Natural killer cell (primary cell): ENCODE measurements at regions not wholly inside any gene's neighbourhood (a gene's known extent, or its start where the extent isn't known, plus 50 kb on each side); places are given as distances from the start of the nearest gene placed in this dataset.

Experiments used
- ATAC-seq, 3 donors: fragments of 150-1000 bp in 2 of 3; fragments of 200-7000 bp in 1 of 3; cut with Tn5 transposase; 1 replicate in 1 of 3; 2 replicates in 2 of 3; pipeline ENCODE4 v1.10.0; 2021; ENCODE audit warnings: mild to moderate bottlenecking in 2 of 3, moderate library complexity in 2 of 3
- DNase-seq, 2 donors: peaks; one replicate each; pipeline versions ENCODE4 v3.0.0 to v3.0.0-alpha.2; 2013 to 2021; ENCODE audit warnings: mixed read lengths in 1 of 2
- H3K27ac ChIP-seq: one replicate; pipeline ENCODE4 v1.5.1; 2013; ENCODE audit warnings: mild to moderate bottlenecking, low read length
- H3K27me3 ChIP-seq: one replicate; pipeline ENCODE4 v1.6.1; 2013; ENCODE audit warnings: low read length; ENCODE audit not compliant: control insufficient read depth, insufficient read depth
- H3K36me3 ChIP-seq: one replicate; pipeline ENCODE4 v1.6.1; 2013; ENCODE audit warnings: low read length; ENCODE audit not compliant: control insufficient read depth, insufficient read depth
- H3K4me1 ChIP-seq: one replicate; pipeline ENCODE4 v1.6.1; 2013; ENCODE audit warnings: low read length; ENCODE audit not compliant: control insufficient read depth, insufficient read depth
- H3K4me3 ChIP-seq: one replicate; pipeline ENCODE4 v1.5.1; 2013; ENCODE audit warnings: low read length
- H3K9me3 ChIP-seq: one replicate; pipeline ENCODE4 v1.6.1; 2013; ENCODE audit warnings: low read length; ENCODE audit not compliant: control insufficient read depth, insufficient read depth
- H3K27ac Mint-ChIP-seq, 2 donors: one replicate each; pipeline ENCODE4 v1.8.0; 2022; ENCODE audit warnings: mild to moderate bottlenecking in 2 of 2, mixed read lengths in 2 of 2, moderate library complexity in 1 of 2
- H3K27me3 Mint-ChIP-seq, 2 donors: one replicate each; pipeline ENCODE4 v1.8.0; 2022; ENCODE audit warnings: low read depth in 2 of 2, mixed read lengths in 2 of 2
- H3K36me3 Mint-ChIP-seq: one replicate; pipeline ENCODE4 v1.8.0; 2022; ENCODE audit warnings: mixed read lengths
- H3K4me1 Mint-ChIP-seq, 2 donors: one replicate each; pipeline ENCODE4 v1.8.0; 2022; ENCODE audit warnings: mixed read lengths in 2 of 2
- H3K4me3 Mint-ChIP-seq: one replicate; pipeline ENCODE4 v1.8.0; 2022; ENCODE audit warnings: mild to moderate bottlenecking, moderate library complexity, mixed read lengths
- H3K9me3 Mint-ChIP-seq, 2 donors: one replicate each; pipeline ENCODE4 v1.8.0; 2022; ENCODE audit warnings: mixed read lengths in 2 of 2
- CTCF ChIP-seq: fragments of 200-600 bp; IDR thresholded peaks from one replicate; pipeline ENCODE4 v1.8.0; 2022; ENCODE audit warnings: antibody characterized with exemption
- WGBS: methylation state at CpG from one replicate; pipeline ENCODE4 v1.1.7; 2013; ENCODE audit warnings: missing lambda C conversion rate; ENCODE audit not compliant: insufficient coverage; 5-methylcytosine and 5-hydroxymethylcytosine counted together
- intact Hi-C: fragments of 100-400 bp; cut with micrococcal nuclease; formaldehyde crosslinking; loops from one replicate; pipeline ENCODE4 v1.14.2; 2022

GRCh38 chr3:162879021-162879562, 1382.5 kb downstream of the OTOL1 start:
- intact Hi-C loops: no loop called here
- H3K4me1 ChIP-seq: no peaks in the 10 kb centered on the region
- Mint-ChIP-seq H3K36me3 (no peaks in the 10 kb centered on the region), H3K27me3 (no peaks in the 10 kb centered on the region), H3K27ac (no peak overlapping the region), H3K4me3 (no peak overlapping the region), H3K4me1 (no peaks in the 10 kb centered on the region), H3K9me3 (peaks cover 5 to 15% of the 10 kb centered on the region in 2 donors)
- H3K27ac ChIP-seq: no peak overlapping the region
- ATAC-seq (no peak), DNase-seq (no peak)
- no peaks in the 10 kb centered on the region for H3K27me3 ChIP-seq
- H3K4me3 ChIP-seq: no peak overlapping the region
- H3K36me3 ChIP-seq: no peaks in the 10 kb centered on the region
- no peaks in the 10 kb centered on the region for H3K9me3 ChIP-seq
- TF ChIP-seq CTCF: no peak
- no CpG with 5 or more reads among the region's 1 CpG for WGBS

GRCh38 chr3:162884373-162884772, 1387.8 kb downstream of the OTOL1 start:
- WGBS: no CpG with 5 or more reads among the region's 2 CpGs
- no peaks in the 10 kb centered on the region for H3K4me1 Mint-ChIP-seq
- no peaks in the 10 kb centered on the region for H3K36me3 Mint-ChIP-seq
- no peaks in the 10 kb centered on the region for H3K27me3 Mint-ChIP-seq
- Histone ChIP-seq H3K36me3 (no peaks in the 10 kb centered on the region), H3K4me3 (no peak overlapping the region), H3K4me1 (no peaks in the 10 kb centered on the region), H3K27me3 (no peaks in the 10 kb centered on the region), H3K27ac (no peak overlapping the region), H3K9me3 (peaks cover 5% of the 10 kb centered on the region)
- no peak for TF ChIP-seq CTCF
- no peak overlapping the region for H3K4me3 Mint-ChIP-seq
- intact Hi-C loops: no loop called here
- ATAC-seq (no peak), DNase-seq (no peak)
- peaks cover 5 to 15% of the 10 kb centered on the region in 2 donors for H3K9me3 Mint-ChIP-seq
- H3K27ac Mint-ChIP-seq: no peak overlapping the region

- H3K36me3 Mint-ChIP-seq: no peaks in the 10 kb centered on the region
- H3K4me1 Mint-ChIP-seq: no peaks in the 10 kb centered on the region
- no peak overlapping the region for H3K4me3 Mint-ChIP-seq
- intact Hi-C loops: no loop called here
- TF ChIP-seq CTCF: no peak
- no CpG with 5 or more reads among the region's 6 CpGs for WGBS
- H3K27me3 Mint-ChIP-seq: no peaks in the 10 kb centered on the region
- Histone ChIP-seq H3K4me3 (no peak overlapping the region), H3K9me3 (peaks cover 22% of the 10 kb centered on the region), H3K4me1 (no peaks in the 10 kb centered on the region), H3K27ac (no peak overlapping the region), H3K36me3 (no peaks in the 10 kb centered on the region), H3K27me3 (no peaks in the 10 kb centered on the region)
- H3K9me3 Mint-ChIP-seq: peaks cover 0 to 23% of the 10 kb centered on the region in 2 donors
- H3K27ac Mint-ChIP-seq: no peak overlapping the region
- ATAC-seq: no peak
- no peak for DNase-seq
Measured at GRCh38 chr3:162892921-162893793, 1396.5 kb downstream of the OTOL1 start.

GRCh38 chr3:162897291-162897690, 1400.7 kb downstream of the OTOL1 start:
- Histone ChIP-seq H3K4me1 (no peaks in the 10 kb centered on the region), H3K27me3 (no peaks in the 10 kb centered on the region), H3K27ac (no peak overlapping the region), H3K4me3 (no peak overlapping the region), H3K36me3 (no peaks in the 10 kb centered on the region), H3K9me3 (peaks cover 3% of the 10 kb centered on the region)
- no peaks in the 10 kb centered on the region for H3K4me1 Mint-ChIP-seq
- TF ChIP-seq CTCF: no peak
- peaks cover 3 to 27% of the 10 kb centered on the region in 2 donors for H3K9me3 Mint-ChIP-seq
- intact Hi-C loops: no loop called here
- no peak overlapping the region for H3K4me3 Mint-ChIP-seq
- H3K36me3 Mint-ChIP-seq: no peaks in the 10 kb centered on the region
- no peak overlapping the region for H3K27ac Mint-ChIP-seq
- ATAC-seq (no peak), DNase-seq (no peak)
- H3K27me3 Mint-ChIP-seq: no peaks in the 10 kb centered on the region
